ENCODE measurements at regions not wholly inside any gene's neighbourhood (a gene's known extent, or its start where the extent isn't known, plus 50 kb on each side); places are given as distances from the start of the nearest gene placed in this dataset.

DNA sequence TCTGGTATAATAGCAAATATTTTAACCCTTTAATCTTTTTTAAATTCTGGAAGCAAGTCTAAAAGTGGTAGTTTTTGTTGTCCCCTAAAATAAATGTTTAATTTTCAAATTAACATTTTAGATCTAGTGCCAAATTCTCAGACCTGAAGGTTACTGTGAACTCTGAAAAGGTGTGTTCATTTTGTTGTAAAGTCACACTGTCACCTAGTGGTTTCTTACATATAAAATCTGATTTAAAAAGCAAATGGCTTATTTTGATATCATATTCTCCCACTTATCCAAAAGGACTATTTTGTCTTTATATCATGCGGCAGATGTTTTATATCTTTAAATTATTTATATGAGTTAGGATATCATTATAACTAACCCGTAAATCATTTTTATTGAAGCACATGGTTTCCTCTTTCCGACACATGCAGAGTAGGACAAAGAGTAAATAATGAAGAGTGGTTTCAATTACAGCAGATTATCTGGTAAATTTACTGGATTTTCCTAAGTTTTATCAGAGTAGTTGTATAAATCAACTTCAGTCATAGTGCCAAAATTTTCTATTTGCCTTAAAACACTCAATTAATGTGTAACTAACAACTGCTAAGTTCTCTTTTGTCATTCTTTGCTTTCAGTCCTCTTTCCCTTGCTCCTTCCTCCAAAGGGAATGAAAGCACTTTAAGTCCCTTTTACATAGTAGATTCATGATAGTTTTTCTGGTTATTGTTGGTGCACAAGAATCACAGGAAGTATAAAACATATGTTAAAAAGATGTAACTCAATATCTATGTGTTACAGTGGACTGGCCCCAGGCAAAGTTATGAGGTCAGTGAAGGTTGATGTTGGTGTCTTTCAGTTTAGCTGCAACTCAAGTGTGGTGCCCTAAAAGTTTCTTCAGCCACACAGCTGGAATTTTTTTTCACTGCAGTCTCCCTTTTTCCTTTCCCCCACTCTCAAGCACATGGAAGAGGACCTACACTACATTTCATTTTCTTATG is 189.6 kb downstream of the COX7C start:
- Mint-ChIP-seq H3K27ac (ENCODE audit: unreplicated experiment) (no peak overlapping the region), H3K4me3 (no peak overlapping the region), H3K4me1 (no peaks in the 10 kb centered on the region), H3K9me3 (peaks cover 6% of the 10 kb centered on the region), H3K36me3 (ENCODE audit: low read depth) (no peaks in the 10 kb centered on the region), H3K27me3 (ENCODE audit: low read depth) (no peaks in the 10 kb centered on the region)
- DNase-seq (ENCODE audit: low read depth, low spot score) = no peak
- TF ChIP-seq CTCF (conservative IDR thresholded peaks at IDR 0.05) = no peak

GRCh38 chr5:86814315-86814714 is 196.6 kb downstream of the COX7C start:
- DNase-seq (ENCODE audit: low read depth, low spot score) = no peak
- Mint-ChIP-seq H3K27me3 (ENCODE audit: low read depth) (no peaks in the 10 kb centered on the region), H3K36me3 (ENCODE audit: low read depth) (no peaks in the 10 kb centered on the region), H3K4me1 (no peaks in the 10 kb centered on the region), H3K27ac (ENCODE audit: unreplicated experiment) (no peak overlapping the region), H3K9me3 (peaks cover 3% of the 10 kb centered on the region), H3K4me3 (no peak overlapping the region)
- TF ChIP-seq CTCF (conservative IDR thresholded peaks at IDR 0.05) = no peak

GRCh38 chr5:86814907-86815306 is 197.2 kb downstream of the COX7C start:
- Mint-ChIP-seq H3K27me3 (ENCODE audit: low read depth) (no peaks in the 10 kb centered on the region), H3K9me3 (peaks cover 2% of the 10 kb centered on the region), H3K27ac (ENCODE audit: unreplicated experiment) (no peak overlapping the region), H3K4me1 (no peaks in the 10 kb centered on the region), H3K4me3 (no peak overlapping the region), H3K36me3 (ENCODE audit: low read depth) (no peaks in the 10 kb centered on the region)
- no peak for TF ChIP-seq CTCF (conservative IDR thresholded peaks at IDR 0.05)
- DNase-seq (ENCODE audit: low read depth, low spot score) = no peak

GRCh38 chr5:86824637-86825036 is 206.9 kb downstream of the COX7C start:
- peaks cover 6% of the 10 kb centered on the region for H3K9me3 Mint-ChIP-seq
- DNase-seq (ENCODE audit: low read depth, low spot score) = no peak
- H3K27me3 Mint-ChIP-seq (ENCODE audit: low read depth) = peaks cover 2% of the 10 kb centered on the region
- no peaks in the 10 kb centered on the region for H3K4me1 Mint-ChIP-seq
- no peak for TF ChIP-seq CTCF (conservative IDR thresholded peaks at IDR 0.05)
- H3K36me3 Mint-ChIP-seq (ENCODE audit: low read depth) = no peaks in the 10 kb centered on the region
- no peak overlapping the region for H3K4me3 Mint-ChIP-seq
- H3K27ac Mint-ChIP-seq (ENCODE audit: unreplicated experiment) = no peak overlapping the region

GRCh38 chr5:86831128-86831527 is 213.4 kb downstream of the COX7C start:
- Mint-ChIP-seq H3K4me1 (no peaks in the 10 kb centered on the region), H3K36me3 (ENCODE audit: low read depth) (no peaks in the 10 kb centered on the region), H3K27me3 (ENCODE audit: low read depth) (no peaks in the 10 kb centered on the region), H3K27ac (ENCODE audit: unreplicated experiment) (no peak overlapping the region), H3K4me3 (no peak overlapping the region), H3K9me3 (peaks cover 11% of the 10 kb centered on the region)
- no peak for TF ChIP-seq CTCF (conservative IDR thresholded peaks at IDR 0.05)
- DNase-seq (ENCODE audit: low read depth, low spot score) = no peak

All from neural crest cell (in vitro differentiated cells).